Stimulated activated CD8-positive, alpha-beta memory T cell treated with anti-CD3 and anti-CD28 coated beads, Interleukin-12 subunit alpha, Interleukin-12 subunit beta, amount 100 ng/mL, for 1 hour (primary cell): ENCODE measurements at regions not wholly inside any gene's neighbourhood (a gene's known extent, or its start where the extent isn't known, plus 50 kb on each side); places are given as distances from the start of the nearest gene placed in this dataset.

ENCODE experiments used
- DNase-seq: peaks from one replicate; pipeline ENCODE4 v3.0.0-alpha.2; 2020; ENCODE audit warnings: low read depth

GRCh38 chr2:59077026-59077725 lies 836.1 kb upstream of the FANCL start:
- DNase-seq: no peak

GRCh38 chr2:59076079-59076619 lies 835.0 kb upstream of the FANCL start:
- DNase-seq: no peak

GRCh38 chr2:59074071-59074470 lies 832.9 kb upstream of the FANCL start:
- DNase-seq: no peak

- no peak for DNase-seq
Measured at GRCh38 chr2:59073286-59073685, 832.2 kb upstream of the FANCL start.

- DNase-seq: no peak
Measured at GRCh38 chr2:59068255-59068654, 827.1 kb upstream of the FANCL start.

- DNase-seq: no peak
Measured at GRCh38 chr2:59066787-59067399, 825.8 kb upstream of the FANCL start.

GRCh38 chr2:59047373-59047995 lies 806.4 kb upstream of the FANCL start:
- DNase-seq: no peak

GRCh38 chr2:59046401-59047372 lies 805.6 kb upstream of the FANCL start:
- no peak for DNase-seq

GRCh38 chr2:59044736-59045135 lies 803.6 kb upstream of the FANCL start:
- no peak for DNase-seq

GRCh38 chr2:59041139-59041538 lies 800.0 kb upstream of the FANCL start:
- DNase-seq: no peak

- no peak for DNase-seq
Measured at GRCh38 chr2:59034837-59035236, 793.7 kb upstream of the FANCL start.

GRCh38 chr2:59034106-59034505 lies 793.0 kb upstream of the FANCL start:
- DNase-seq: no peak

GRCh38 chr2:59033661-59034060 lies 792.5 kb upstream of the FANCL start:
- DNase-seq: no peak

GRCh38 chr2:59032499-59032898 lies 791.4 kb upstream of the FANCL start:
- DNase-seq: no peak

GRCh38 chr2:59029058-59029457 lies 787.9 kb upstream of the FANCL start:
- no peak for DNase-seq

GRCh38 chr2:59027320-59027719 lies 786.2 kb upstream of the FANCL start:
- DNase-seq: no peak

- DNase-seq: peak; percentile 5
Measured at GRCh38 chr2:59025157-59025757, 784.1 kb upstream of the FANCL start.

- no peak for DNase-seq
Measured at GRCh38 chr2:59021786-59022185, 780.7 kb upstream of the FANCL start.

- DNase-seq: no peak
Measured at GRCh38 chr2:59019566-59020159, 778.5 kb upstream of the FANCL start.

GRCh38 chr2:59018737-59019136 lies 777.6 kb upstream of the FANCL start:
- no peak for DNase-seq

GRCh38 chr2:59015027-59015426 lies 773.9 kb upstream of the FANCL start:
- DNase-seq: no peak
